HEK293 (cell line): ENCODE measurements at regions not wholly inside any gene's neighbourhood (a gene's known extent, or its start where the extent isn't known, plus 50 kb on each side); places are given as distances from the start of the nearest gene placed in this dataset.

Experiments
- FEZF1 ChIP-seq: fragments of 450-650 bp; formaldehyde crosslinking; IDR thresholded peaks from 2 replicates; pipeline ENCODE4 v1.5.1; 2016; ENCODE audit warnings: missing biosample characterization, missing genetic modification characterization
- GFI1B ChIP-seq: fragments of 450-650 bp; formaldehyde crosslinking; IDR thresholded peaks from 2 replicates; pipeline ENCODE4 v1.5.1; 2016; ENCODE audit warnings: missing biosample characterization, missing genetic modification characterization
- MYNN ChIP-seq: fragments of 450-650 bp; formaldehyde crosslinking; IDR thresholded peaks from 2 replicates; pipeline ENCODE4 v1.5.1; 2016; ENCODE audit warnings: missing biosample characterization, missing genetic modification characterization, borderline replicate concordance
- ZBTB7A ChIP-seq: fragments of 450-650 bp; formaldehyde crosslinking; IDR thresholded peaks from 2 replicates; pipeline ENCODE4 v1.5.1; 2016; ENCODE audit warnings: low read depth, missing biosample characterization, missing genetic modification characterization
- ZFP3 ChIP-seq: fragments of 450-650 bp; formaldehyde crosslinking; IDR thresholded peaks from 2 replicates; pipeline ENCODE4 v1.5.1; 2016; ENCODE audit warnings: low read depth, missing biosample characterization, missing genetic modification characterization
- ZFP37 ChIP-seq: fragments of 450-650 bp; formaldehyde crosslinking; IDR thresholded peaks from 2 replicates; pipeline ENCODE4 v1.5.1; 2016; ENCODE audit warnings: missing biosample characterization, missing genetic modification characterization
- ZNF112 ChIP-seq: fragments of 450-650 bp; formaldehyde crosslinking; IDR thresholded peaks from 2 replicates; pipeline ENCODE4 v1.5.0; 2017; ENCODE audit warnings: missing biosample characterization, missing genetic modification characterization
- ZNF121 ChIP-seq: fragments of 450-650 bp; formaldehyde crosslinking; IDR thresholded peaks from 2 replicates; pipeline ENCODE4 v1.5.1; 2016; ENCODE audit warnings: missing biosample characterization, missing genetic modification characterization
- ZNF133 ChIP-seq: fragments of 450-650 bp; formaldehyde crosslinking; IDR thresholded peaks from 2 replicates; pipeline ENCODE4 v1.5.1; 2016; ENCODE audit warnings: missing biosample characterization, missing genetic modification characterization
- ZNF146 ChIP-seq: fragments of 450-650 bp; formaldehyde crosslinking; IDR thresholded peaks from 2 replicates; pipeline ENCODE4 v1.5.1; 2016; ENCODE audit warnings: missing biosample characterization, missing genetic modification characterization
- ZNF157 ChIP-seq: fragments of 450-650 bp; formaldehyde crosslinking; IDR thresholded peaks from 2 replicates; pipeline ENCODE4 v1.5.1; 2016; ENCODE audit warnings: missing biosample characterization, missing genetic modification characterization
- ZNF175 ChIP-seq: fragments of 450-650 bp; formaldehyde crosslinking; IDR thresholded peaks from 2 replicates; pipeline ENCODE4 v1.5.1; 2016; ENCODE audit warnings: missing biosample characterization, missing genetic modification characterization
- ZNF223 ChIP-seq: fragments of 450-650 bp; formaldehyde crosslinking; IDR thresholded peaks from 2 replicates; pipeline ENCODE4 v1.5.1; 2016; ENCODE audit warnings: missing biosample characterization, missing genetic modification characterization
- ZNF311 ChIP-seq: fragments of 450-650 bp; formaldehyde crosslinking; IDR thresholded peaks from 2 replicates; pipeline ENCODE4 v1.5.1; 2017; ENCODE audit warnings: missing biosample characterization, missing genetic modification characterization, borderline replicate concordance
- ZNF324 ChIP-seq: fragments of 450-650 bp; formaldehyde crosslinking; IDR thresholded peaks from 2 replicates; pipeline ENCODE4 v1.5.1; 2016; ENCODE audit warnings: missing biosample characterization, missing genetic modification characterization
- ZNF404 ChIP-seq: fragments of 450-650 bp; formaldehyde crosslinking; IDR thresholded peaks from 2 replicates; pipeline ENCODE4 v1.5.1; 2017; ENCODE audit warnings: missing biosample characterization, missing genetic modification characterization
- ZNF514 ChIP-seq: fragments of 450-650 bp; formaldehyde crosslinking; IDR thresholded peaks from 2 replicates; pipeline ENCODE4 v1.5.1; 2016; ENCODE audit warnings: missing biosample characterization, missing genetic modification characterization
- ZNF530 ChIP-seq: fragments of 450-650 bp; formaldehyde crosslinking; IDR thresholded peaks from 2 replicates; pipeline ENCODE4 v1.5.1; 2016; ENCODE audit warnings: low read depth, missing biosample characterization, missing genetic modification characterization
- ZNF560 ChIP-seq: fragments of 450-650 bp; formaldehyde crosslinking; IDR thresholded peaks from 2 replicates; pipeline ENCODE4 v1.5.1; 2017; ENCODE audit warnings: missing biosample characterization, missing genetic modification characterization, borderline replicate concordance
- ZNF571 ChIP-seq: fragments of 450-650 bp; formaldehyde crosslinking; IDR thresholded peaks from 2 replicates; pipeline ENCODE4 v1.5.0; 2017; ENCODE audit warnings: missing biosample characterization, missing genetic modification characterization
- ZNF621 ChIP-seq: fragments of 450-650 bp; formaldehyde crosslinking; IDR thresholded peaks from 2 replicates; pipeline ENCODE4 v1.5.1; 2017; ENCODE audit warnings: missing biosample characterization, missing genetic modification characterization
- ZNF623 ChIP-seq: fragments of 450-650 bp; formaldehyde crosslinking; IDR thresholded peaks from 2 replicates; pipeline ENCODE4 v1.5.1; 2016; ENCODE audit warnings: missing biosample characterization, missing genetic modification characterization
- ZNF629 ChIP-seq: fragments of 450-650 bp; formaldehyde crosslinking; IDR thresholded peaks from 2 replicates; pipeline ENCODE4 v1.5.1; 2017; ENCODE audit warnings: missing biosample characterization, missing genetic modification characterization
- ZNF670 ChIP-seq: fragments of 450-650 bp; formaldehyde crosslinking; IDR thresholded peaks from 2 replicates; pipeline ENCODE4 v1.5.1; 2016; ENCODE audit warnings: missing biosample characterization, missing genetic modification characterization, low read depth
- ZNF707 ChIP-seq: fragments of 450-650 bp; formaldehyde crosslinking; IDR thresholded peaks from 2 replicates; pipeline ENCODE4 v1.5.1; 2016; ENCODE audit warnings: missing biosample characterization, missing genetic modification characterization
- ZNF747 ChIP-seq: fragments of 450-650 bp; formaldehyde crosslinking; IDR thresholded peaks from 2 replicates; pipeline ENCODE4 v1.5.1; 2016; ENCODE audit warnings: missing biosample characterization, missing genetic modification characterization
- ZNF785 ChIP-seq: fragments of 450-650 bp; formaldehyde crosslinking; IDR thresholded peaks from 2 replicates; pipeline ENCODE4 v1.5.1; 2016; ENCODE audit warnings: missing biosample characterization, missing genetic modification characterization
- ZXDB ChIP-seq: fragments of 450-650 bp; formaldehyde crosslinking; IDR thresholded peaks from 2 replicates; pipeline ENCODE4 v1.5.1; 2016; ENCODE audit warnings: missing biosample characterization, missing genetic modification characterization
- TF ChIP-seq, protein P1 (sequence below): fragments of 450-650 bp; formaldehyde crosslinking; IDR thresholded peaks from 2 replicates; pipeline ENCODE4 v1.5.1; 2016; ENCODE audit warnings: missing biosample characterization, missing genetic modification characterization
- TF ChIP-seq, protein P2 (sequence below): fragments of 450-650 bp; formaldehyde crosslinking; IDR thresholded peaks from 2 replicates; pipeline ENCODE4 v1.5.1; 2016; ENCODE audit warnings: missing biosample characterization, missing genetic modification characterization
- TF ChIP-seq, protein P3 (sequence below): fragments of 450-650 bp; formaldehyde crosslinking; IDR thresholded peaks from 2 replicates; pipeline ENCODE4 v1.5.1; 2016; ENCODE audit warnings: missing biosample characterization, missing genetic modification characterization
- TF ChIP-seq, protein P4 (sequence below): fragments of 450-650 bp; formaldehyde crosslinking; IDR thresholded peaks from 2 replicates; pipeline ENCODE4 v1.5.1; 2016; ENCODE audit warnings: missing biosample characterization, missing genetic modification characterization, borderline replicate concordance
- TF ChIP-seq, protein P5 (sequence below): fragments of 450-650 bp; formaldehyde crosslinking; IDR thresholded peaks from 2 replicates; pipeline ENCODE4 v1.5.1; 2016; ENCODE audit warnings: missing biosample characterization, missing genetic modification characterization
- TF ChIP-seq, protein P6 (sequence below): fragments of 450-650 bp; formaldehyde crosslinking; optimal IDR thresholded peaks from 2 replicates; pipeline ENCODE3; 2016; ENCODE audit warnings: missing biosample characterization, mild to moderate bottlenecking, missing genetic modification characterization

DNA sequence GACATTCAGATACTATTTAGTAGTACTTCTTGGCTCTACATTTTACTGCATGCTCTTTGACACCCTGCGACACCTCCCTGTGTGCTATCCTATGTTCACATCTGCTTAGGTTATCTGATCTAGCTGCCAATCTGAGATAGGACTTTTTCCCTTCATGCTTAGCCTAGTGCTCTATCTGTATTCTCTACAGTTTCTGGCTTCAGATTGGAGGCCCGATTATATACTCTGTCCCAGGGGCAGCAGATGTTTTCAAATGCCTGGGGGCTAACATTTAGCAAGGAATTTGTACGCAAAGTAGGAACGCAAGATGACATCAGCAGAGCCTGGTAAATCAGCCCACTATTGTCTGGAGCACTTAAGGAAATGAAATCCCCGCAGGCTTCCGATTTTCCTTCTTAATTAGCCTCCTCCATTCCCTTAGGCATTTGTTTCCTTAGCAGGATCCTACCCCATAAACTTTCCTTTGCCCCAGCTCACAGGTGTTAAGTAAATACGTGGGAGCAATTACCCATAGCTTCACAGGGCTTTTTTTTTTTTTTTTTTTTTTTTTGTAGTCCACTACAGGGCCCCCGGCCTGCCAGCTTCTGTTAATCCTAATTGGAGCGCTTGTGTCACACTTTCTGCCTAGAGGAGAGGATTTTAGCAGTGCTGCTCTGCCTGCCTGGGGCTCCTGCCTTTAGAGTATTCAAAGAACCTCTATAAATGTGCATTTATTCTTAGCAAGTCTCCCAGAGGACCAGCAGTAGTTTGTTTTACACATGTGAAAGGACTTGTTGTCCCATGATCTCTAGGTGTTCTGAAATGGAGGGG lies 61.1 kb upstream of the LPAR1 start (continued):
- TF ChIP-seq, protein P1, sequence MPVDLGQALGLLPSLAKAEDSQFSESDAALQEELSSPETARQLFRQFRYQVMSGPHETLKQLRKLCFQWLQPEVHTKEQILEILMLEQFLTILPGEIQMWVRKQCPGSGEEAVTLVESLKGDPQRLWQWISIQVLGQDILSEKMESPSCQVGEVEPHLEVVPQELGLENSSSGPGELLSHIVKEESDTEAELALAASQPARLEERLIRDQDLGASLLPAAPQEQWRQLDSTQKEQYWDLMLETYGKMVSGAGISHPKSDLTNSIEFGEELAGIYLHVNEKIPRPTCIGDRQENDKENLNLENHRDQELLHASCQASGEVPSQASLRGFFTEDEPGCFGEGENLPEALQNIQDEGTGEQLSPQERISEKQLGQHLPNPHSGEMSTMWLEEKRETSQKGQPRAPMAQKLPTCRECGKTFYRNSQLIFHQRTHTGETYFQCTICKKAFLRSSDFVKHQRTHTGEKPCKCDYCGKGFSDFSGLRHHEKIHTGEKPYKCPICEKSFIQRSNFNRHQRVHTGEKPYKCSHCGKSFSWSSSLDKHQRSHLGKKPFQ (tag by site-specific recombination), result peak; percentile 75
- TF ChIP-seq ZNF621 (tag by site-specific recombination) (no peak), ZNF785 (tag by site-specific recombination) (no peak), ZFP37 (tag by site-specific recombination) (0 out of 2 replicates have a peak, but pooled peaks have one; percentile 19), ZXDB (peak; percentile 91), ZNF530 (tag by site-specific recombination) (no peak), ZNF324 (tag by site-specific recombination) (no peak), ZNF560 (no peak), ZNF311 (no peak), ZBTB7A (no peak), ZNF707 (tag by site-specific recombination) (no peak), ZFP3 (no peak), ZNF571 (tag by site-specific recombination) (no peak), ZNF112 (tag by site-specific recombination) (no peak), ZNF175 (tag by site-specific recombination) (no peak), ZNF404 (tag by site-specific recombination) (no peak), ZNF157 (no peak), ZNF629 (tag by site-specific recombination) (peak; percentile 89), ZNF121 (tag by site-specific recombination) (no peak), FEZF1 (tag by site-specific recombination) (peak; percentile 86), ZNF623 (no peak), ZNF223 (no peak), ZNF514 (tag by site-specific recombination) (no peak), ZNF670 (tag by site-specific recombination) (no peak), MYNN (tag by site-specific recombination) (no peak), ZNF133 (tag by site-specific recombination) (no peak), ZNF747 (no peak), ZNF146 (no peak), GFI1B (peak; percentile 98)
- TF ChIP-seq, protein P2, sequence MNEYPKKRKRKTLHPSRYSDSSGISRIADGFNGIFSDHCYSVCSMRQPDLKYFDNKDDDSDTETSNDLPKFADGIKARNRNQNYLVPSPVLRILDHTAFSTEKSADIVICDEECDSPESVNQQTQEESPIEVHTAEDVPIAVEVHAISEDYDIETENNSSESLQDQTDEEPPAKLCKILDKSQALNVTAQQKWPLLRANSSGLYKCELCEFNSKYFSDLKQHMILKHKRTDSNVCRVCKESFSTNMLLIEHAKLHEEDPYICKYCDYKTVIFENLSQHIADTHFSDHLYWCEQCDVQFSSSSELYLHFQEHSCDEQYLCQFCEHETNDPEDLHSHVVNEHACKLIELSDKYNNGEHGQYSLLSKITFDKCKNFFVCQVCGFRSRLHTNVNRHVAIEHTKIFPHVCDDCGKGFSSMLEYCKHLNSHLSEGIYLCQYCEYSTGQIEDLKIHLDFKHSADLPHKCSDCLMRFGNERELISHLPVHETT (tag by site-specific recombination), result peak; percentile 77
- TF ChIP-seq, protein P3, sequence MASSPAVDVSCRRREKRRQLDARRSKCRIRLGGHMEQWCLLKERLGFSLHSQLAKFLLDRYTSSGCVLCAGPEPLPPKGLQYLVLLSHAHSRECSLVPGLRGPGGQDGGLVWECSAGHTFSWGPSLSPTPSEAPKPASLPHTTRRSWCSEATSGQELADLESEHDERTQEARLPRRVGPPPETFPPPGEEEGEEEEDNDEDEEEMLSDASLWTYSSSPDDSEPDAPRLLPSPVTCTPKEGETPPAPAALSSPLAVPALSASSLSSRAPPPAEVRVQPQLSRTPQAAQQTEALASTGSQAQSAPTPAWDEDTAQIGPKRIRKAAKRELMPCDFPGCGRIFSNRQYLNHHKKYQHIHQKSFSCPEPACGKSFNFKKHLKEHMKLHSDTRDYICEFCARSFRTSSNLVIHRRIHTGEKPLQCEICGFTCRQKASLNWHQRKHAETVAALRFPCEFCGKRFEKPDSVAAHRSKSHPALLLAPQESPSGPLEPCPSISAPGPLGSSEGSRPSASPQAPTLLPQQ (tag by site-specific recombination), result no peak
- TF ChIP-seq, protein P4, sequence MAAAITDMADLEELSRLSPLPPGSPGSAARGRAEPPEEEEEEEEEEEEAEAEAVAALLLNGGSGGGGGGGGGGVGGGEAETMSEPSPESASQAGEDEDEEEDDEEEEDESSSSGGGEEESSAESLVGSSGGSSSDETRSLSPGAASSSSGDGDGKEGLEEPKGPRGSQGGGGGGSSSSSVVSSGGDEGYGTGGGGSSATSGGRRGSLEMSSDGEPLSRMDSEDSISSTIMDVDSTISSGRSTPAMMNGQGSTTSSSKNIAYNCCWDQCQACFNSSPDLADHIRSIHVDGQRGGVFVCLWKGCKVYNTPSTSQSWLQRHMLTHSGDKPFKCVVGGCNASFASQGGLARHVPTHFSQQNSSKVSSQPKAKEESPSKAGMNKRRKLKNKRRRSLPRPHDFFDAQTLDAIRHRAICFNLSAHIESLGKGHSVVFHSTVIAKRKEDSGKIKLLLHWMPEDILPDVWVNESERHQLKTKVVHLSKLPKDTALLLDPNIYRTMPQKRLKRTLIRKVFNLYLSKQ, result no peak
- TF ChIP-seq, protein P5, sequence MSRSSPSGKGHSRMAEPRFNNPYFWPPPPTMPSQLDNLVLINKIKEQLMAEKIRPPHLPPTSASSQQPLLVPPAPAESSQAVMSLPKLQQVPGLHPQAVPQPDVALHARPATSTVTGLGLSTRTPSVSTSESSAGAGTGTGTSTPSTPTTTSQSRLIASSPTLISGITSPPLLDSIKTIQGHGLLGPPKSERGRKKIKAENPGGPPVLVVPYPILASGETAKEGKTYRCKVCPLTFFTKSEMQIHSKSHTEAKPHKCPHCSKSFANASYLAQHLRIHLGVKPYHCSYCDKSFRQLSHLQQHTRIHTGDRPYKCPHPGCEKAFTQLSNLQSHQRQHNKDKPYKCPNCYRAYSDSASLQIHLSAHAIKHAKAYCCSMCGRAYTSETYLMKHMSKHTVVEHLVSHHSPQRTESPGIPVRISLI (tag by site-specific recombination), result peak; percentile 93
- TF ChIP-seq, protein P6, sequence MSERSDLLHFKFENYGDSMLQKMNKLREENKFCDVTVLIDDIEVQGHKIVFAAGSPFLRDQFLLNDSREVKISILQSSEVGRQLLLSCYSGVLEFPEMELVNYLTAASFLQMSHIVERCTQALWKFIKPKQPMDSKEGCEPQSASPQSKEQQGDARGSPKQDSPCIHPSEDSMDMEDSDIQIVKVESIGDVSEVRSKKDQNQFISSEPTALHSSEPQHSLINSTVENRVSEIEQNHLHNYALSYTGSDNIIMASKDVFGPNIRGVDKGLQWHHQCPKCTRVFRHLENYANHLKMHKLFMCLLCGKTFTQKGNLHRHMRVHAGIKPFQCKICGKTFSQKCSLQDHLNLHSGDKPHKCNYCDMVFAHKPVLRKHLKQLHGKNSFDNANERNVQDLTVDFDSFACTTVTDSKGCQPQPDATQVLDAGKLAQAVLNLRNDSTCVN (tag by site-specific recombination), result no peak
